ENCODE measurements at regions not wholly inside any gene's neighbourhood (a gene's known extent, or its start where the extent isn't known, plus 50 kb on each side); places are given as distances from the start of the nearest gene placed in this dataset.

DNA sequence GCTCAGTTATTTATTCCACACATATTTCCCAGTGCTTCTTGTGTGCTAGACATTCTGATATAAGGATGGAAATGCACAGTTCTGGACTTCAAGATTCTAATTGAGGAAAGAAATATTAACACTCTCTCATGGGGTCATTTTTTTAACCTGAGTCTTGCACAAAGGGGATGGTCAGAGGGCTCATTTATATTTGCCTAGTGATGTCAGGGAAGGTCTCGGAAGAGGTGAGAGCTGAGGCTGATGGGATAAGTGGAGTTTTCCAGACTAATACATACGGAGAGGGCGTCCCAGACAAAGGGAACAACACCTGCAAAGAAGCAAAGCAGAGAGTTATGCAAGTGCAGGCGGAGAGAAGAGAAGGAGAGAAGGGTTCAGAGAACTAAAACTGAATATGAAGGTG lies 1304.6 kb upstream of the TENM4 start (continued):
- TF ChIP-seq, protein P1, sequence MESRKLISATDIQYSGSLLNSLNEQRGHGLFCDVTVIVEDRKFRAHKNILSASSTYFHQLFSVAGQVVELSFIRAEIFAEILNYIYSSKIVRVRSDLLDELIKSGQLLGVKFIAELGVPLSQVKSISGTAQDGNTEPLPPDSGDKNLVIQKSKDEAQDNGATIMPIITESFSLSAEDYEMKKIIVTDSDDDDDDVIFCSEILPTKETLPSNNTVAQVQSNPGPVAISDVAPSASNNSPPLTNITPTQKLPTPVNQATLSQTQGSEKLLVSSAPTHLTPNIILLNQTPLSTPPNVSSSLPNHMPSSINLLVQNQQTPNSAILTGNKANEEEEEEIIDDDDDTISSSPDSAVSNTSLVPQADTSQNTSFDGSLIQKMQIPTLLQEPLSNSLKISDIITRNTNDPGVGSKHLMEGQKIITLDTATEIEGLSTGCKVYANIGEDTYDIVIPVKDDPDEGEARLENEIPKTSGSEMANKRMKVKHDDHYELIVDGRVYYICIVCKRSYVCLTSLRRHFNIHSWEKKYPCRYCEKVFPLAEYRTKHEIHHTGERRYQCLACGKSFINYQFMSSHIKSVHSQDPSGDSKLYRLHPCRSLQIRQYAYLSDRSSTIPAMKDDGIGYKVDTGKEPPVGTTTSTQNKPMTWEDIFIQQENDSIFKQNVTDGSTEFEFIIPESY (IDR thresholded peaks at IDR 0.05) = no peak

GRCh38 chr11:80733790-80734189 lies 1293.0 kb upstream of the TENM4 start:
- TF ChIP-seq, protein P2, sequence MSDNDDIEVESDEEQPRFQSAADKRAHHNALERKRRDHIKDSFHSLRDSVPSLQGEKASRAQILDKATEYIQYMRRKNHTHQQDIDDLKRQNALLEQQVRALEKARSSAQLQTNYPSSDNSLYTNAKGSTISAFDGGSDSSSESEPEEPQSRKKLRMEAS (IDR thresholded peaks at IDR 0.05) = no peak
- TF ChIP-seq TAF1 (conservative IDR thresholded peaks at IDR 0.05) = no peak
- no peak for TF ChIP-seq HNF4G (IDR thresholded peaks at IDR 0.05)
- Histone ChIP-seq H3K4me1 (ENCODE audit: control insufficient read depth in 4 of 4, insufficient read depth in 4 of 4, low read length in 3 of 4) (no peaks in the 10 kb centered on the region), H3K9me3 (ENCODE audit: control insufficient read depth in 4 of 4, low read length in 3 of 4) (no peaks in the 10 kb centered on the region), H3K9ac (ENCODE audit: low read depth in 1 of 2, low read length in 2 of 2) (no peak overlapping the region), H3K27ac (ENCODE audit: low read depth in 1 of 2, low read length in 2 of 2) (no peak overlapping the region), H3K27me3 (ENCODE audit: control insufficient read depth in 4 of 4, insufficient read depth in 4 of 4, low read length in 3 of 4) (no peaks in the 10 kb centered on the region), H3K4me3 (ENCODE audit: low read depth in 1 of 3, low read length in 3 of 3) (no peak overlapping the region), H3K36me3 (ENCODE audit: control insufficient read depth in 4 of 4, insufficient read depth in 3 of 4, low read depth in 1 of 4, low read length in 3 of 4) (no peaks in the 10 kb centered on the region)
- no peak for DNase-seq (ENCODE audit: low spot score)
- WGBS = 86% methylated on average over 2 of the region's 2 CpGs

GRCh38 chr11:80733361-80733760 lies 1292.5 kb upstream of the TENM4 start:
- no peaks in the 10 kb centered on the region for H3K9me3 ChIP-seq (ENCODE audit: control insufficient read depth in 4 of 4, low read length in 3 of 4)
- no peaks in the 10 kb centered on the region for H3K4me1 ChIP-seq (ENCODE audit: control insufficient read depth in 4 of 4, insufficient read depth in 4 of 4, low read length in 3 of 4)
- no peak for TF ChIP-seq RXRA (IDR thresholded peaks at IDR 0.05)
- no peak for TF ChIP-seq GABPA (IDR thresholded peaks at IDR 0.05 in 1 of 2, conservative IDR thresholded peaks at IDR 0.05 in 1 of 2)
- no peak for TF ChIP-seq HNF4G (IDR thresholded peaks at IDR 0.05)
- TF ChIP-seq CTCF (IDR thresholded peaks at IDR 0.05; ENCODE audit: low read depth, low read length, missing input control) = no peak
- TF ChIP-seq SP1 (IDR thresholded peaks at IDR 0.05) = no peak
- no peak for TF ChIP-seq FOXA1 (IDR thresholded peaks at IDR 0.05)
- TF ChIP-seq JUND (IDR thresholded peaks at IDR 0.05) = no peak
- no peak for TF ChIP-seq EGR1 (IDR thresholded peaks at IDR 0.05; ENCODE audit: low read depth in 2 of 2)
- TF ChIP-seq TAF1 (conservative IDR thresholded peaks at IDR 0.05) = no peak
- TF ChIP-seq RAD21 (IDR thresholded peaks at IDR 0.05) = no peak
- no peak for TF ChIP-seq NR2F2 (IDR thresholded peaks at IDR 0.05)
- TF ChIP-seq, protein P2 (IDR thresholded peaks at IDR 0.05) = no peak
- TF ChIP-seq YY1 (IDR thresholded peaks at IDR 0.05) = no peak
- no peak for TF ChIP-seq HNF4A (conservative IDR thresholded peaks at IDR 0.05)
- TF ChIP-seq, protein P3, sequence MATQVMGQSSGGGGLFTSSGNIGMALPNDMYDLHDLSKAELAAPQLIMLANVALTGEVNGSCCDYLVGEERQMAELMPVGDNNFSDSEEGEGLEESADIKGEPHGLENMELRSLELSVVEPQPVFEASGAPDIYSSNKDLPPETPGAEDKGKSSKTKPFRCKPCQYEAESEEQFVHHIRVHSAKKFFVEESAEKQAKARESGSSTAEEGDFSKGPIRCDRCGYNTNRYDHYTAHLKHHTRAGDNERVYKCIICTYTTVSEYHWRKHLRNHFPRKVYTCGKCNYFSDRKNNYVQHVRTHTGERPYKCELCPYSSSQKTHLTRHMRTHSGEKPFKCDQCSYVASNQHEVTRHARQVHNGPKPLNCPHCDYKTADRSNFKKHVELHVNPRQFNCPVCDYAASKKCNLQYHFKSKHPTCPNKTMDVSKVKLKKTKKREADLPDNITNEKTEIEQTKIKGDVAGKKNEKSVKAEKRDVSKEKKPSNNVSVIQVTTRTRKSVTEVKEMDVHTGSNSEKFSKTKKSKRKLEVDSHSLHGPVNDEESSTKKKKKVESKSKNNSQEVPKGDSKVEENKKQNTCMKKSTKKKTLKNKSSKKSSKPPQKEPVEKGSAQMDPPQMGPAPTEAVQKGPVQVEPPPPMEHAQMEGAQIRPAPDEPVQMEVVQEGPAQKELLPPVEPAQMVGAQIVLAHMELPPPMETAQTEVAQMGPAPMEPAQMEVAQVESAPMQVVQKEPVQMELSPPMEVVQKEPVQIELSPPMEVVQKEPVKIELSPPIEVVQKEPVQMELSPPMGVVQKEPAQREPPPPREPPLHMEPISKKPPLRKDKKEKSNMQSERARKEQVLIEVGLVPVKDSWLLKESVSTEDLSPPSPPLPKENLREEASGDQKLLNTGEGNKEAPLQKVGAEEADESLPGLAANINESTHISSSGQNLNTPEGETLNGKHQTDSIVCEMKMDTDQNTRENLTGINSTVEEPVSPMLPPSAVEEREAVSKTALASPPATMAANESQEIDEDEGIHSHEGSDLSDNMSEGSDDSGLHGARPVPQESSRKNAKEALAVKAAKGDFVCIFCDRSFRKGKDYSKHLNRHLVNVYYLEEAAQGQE (IDR thresholded peaks at IDR 0.05) = no peak
- no peak for DNase-seq (ENCODE audit: low spot score)
- H3K4me3 ChIP-seq (ENCODE audit: low read depth in 1 of 3, low read length in 3 of 3) = no peak overlapping the region
- no peaks in the 10 kb centered on the region for H3K36me3 ChIP-seq (ENCODE audit: control insufficient read depth in 4 of 4, insufficient read depth in 3 of 4, low read depth in 1 of 4, low read length in 3 of 4)
- no peak overlapping the region for H3K9ac ChIP-seq (ENCODE audit: low read depth in 1 of 2, low read length in 2 of 2)
- no peak overlapping the region for H3K27ac ChIP-seq (ENCODE audit: low read depth in 1 of 2, low read length in 2 of 2)
- no peaks in the 10 kb centered on the region for H3K27me3 ChIP-seq (ENCODE audit: control insufficient read depth in 4 of 4, insufficient read depth in 4 of 4, low read length in 3 of 4)
- WGBS = 86% methylated on average over 3 of the region's 3 CpGs

Data from liver (tissue), 8 donors.